ENCODE measurements at regions not wholly inside any gene's neighbourhood (a gene's known extent, or its start where the extent isn't known, plus 50 kb on each side); places are given as distances from the start of the nearest gene placed in this dataset.

- no peak overlapping the region for H2AFZ ChIP-seq (ENCODE audit: insufficient read depth, low read depth, low read length, poor library complexity, severe bottlenecking)
- no peaks in the 10 kb centered on the region for H3K36me3 ChIP-seq (replicated peaks in 1 of 2; ENCODE audit: control insufficient read depth in 1 of 2, insufficient read depth in 2 of 2, low read length in 2 of 2)
- no peaks in the 10 kb centered on the region for H3K4me1 ChIP-seq (ENCODE audit: control insufficient read depth in 1 of 2, insufficient read depth in 2 of 2, low read length in 2 of 2)
- Mint-ChIP-seq H3K4me1 (no peaks in the 10 kb centered on the region), H3K27me3 (ENCODE audit: low read depth in 3 of 3) (peaks cover 0 to 5% (median 2%) of the 10 kb centered on the region in 3 donors), H3K27ac (no peak overlapping the region), H3K4me3 (no peak overlapping the region), H3K36me3 (no peaks in the 10 kb centered on the region), H3K9me3 (peaks cover 2 to 8% (median 5%) of the 10 kb centered on the region in 7 donors)
- TF ChIP-seq CTCF (IDR thresholded peaks at IDR 0.05): no peak
- no peak overlapping the region for H3K4me2 ChIP-seq (replicated peaks; ENCODE audit: extremely low read depth, low read length, poor library complexity, severe bottlenecking)
- no peak overlapping the region for H3K27ac ChIP-seq (ENCODE audit: low read depth in 1 of 2, low read length in 2 of 2)
- WGBS (ENCODE audit: insufficient coverage): 94% methylated on average over 7 of the region's 10 CpGs
- H4K20me1 ChIP-seq (ENCODE audit: insufficient read depth, low read length): no peaks in the 10 kb centered on the region
- no peak for DNase-seq
- no peaks in the 10 kb centered on the region for H3K79me2 ChIP-seq (ENCODE audit: insufficient read depth, low read length)
- H3K27me3 ChIP-seq (ENCODE audit: control insufficient read depth in 2 of 2, insufficient read depth in 2 of 2, low read length in 2 of 2): no peaks in the 10 kb centered on the region
- intact Hi-C loops (cut with micrococcal nuclease): no loop called here
- no peaks in the 10 kb centered on the region for H3K9me3 ChIP-seq (replicated peaks in 1 of 2; ENCODE audit: control insufficient read depth in 1 of 2, insufficient read depth in 1 of 2, low read length in 2 of 2)
- H3K4me3 ChIP-seq (replicated peaks in 1 of 3; ENCODE audit: low read depth in 2 of 3, low read length in 3 of 3): no peak overlapping the region
- H3K9ac ChIP-seq (ENCODE audit: insufficient read depth, low read length, poor library complexity, severe bottlenecking): no peak overlapping the region
These were observed 282.2 kb upstream of the SALL3 start for GRCh38 chr18:78697446-78697845.

GRCh38 chr18:78698914-78699313, 280.7 kb upstream of the SALL3 start:
- no peak overlapping the region for H3K9ac ChIP-seq (ENCODE audit: insufficient read depth, low read length, poor library complexity, severe bottlenecking)
- no peaks in the 10 kb centered on the region for H3K27me3 ChIP-seq (ENCODE audit: control insufficient read depth in 2 of 2, insufficient read depth in 2 of 2, low read length in 2 of 2)
- TF ChIP-seq CTCF (IDR thresholded peaks at IDR 0.05): no peak
- intact Hi-C loops (cut with micrococcal nuclease): no loop called here
- 94% methylated on average over 5 of the region's 5 CpGs for WGBS (ENCODE audit: insufficient coverage)
- peaks cover 4 to 12% (median 8%) of the 10 kb centered on the region in 7 donors for H3K9me3 Mint-ChIP-seq
- no peak overlapping the region for H3K27ac Mint-ChIP-seq
- H3K4me2 ChIP-seq (replicated peaks; ENCODE audit: extremely low read depth, low read length, poor library complexity, severe bottlenecking): no peak overlapping the region
- no peaks in the 10 kb centered on the region for H3K36me3 ChIP-seq (replicated peaks in 1 of 2; ENCODE audit: control insufficient read depth in 1 of 2, insufficient read depth in 2 of 2, low read length in 2 of 2)
- no peak overlapping the region for H3K27ac ChIP-seq (ENCODE audit: low read depth in 1 of 2, low read length in 2 of 2)
- no peaks in the 10 kb centered on the region for H3K4me1 Mint-ChIP-seq
- DNase-seq: no peak
- no peaks in the 10 kb centered on the region for H3K4me1 ChIP-seq (ENCODE audit: control insufficient read depth in 1 of 2, insufficient read depth in 2 of 2, low read length in 2 of 2)
- H3K27me3 Mint-ChIP-seq (ENCODE audit: low read depth in 3 of 3): peaks cover 0 to 6% (median 2%) of the 10 kb centered on the region in 3 donors
- no peaks in the 10 kb centered on the region for H4K20me1 ChIP-seq (ENCODE audit: insufficient read depth, low read length)
- no peaks in the 10 kb centered on the region for H3K9me3 ChIP-seq (replicated peaks in 1 of 2; ENCODE audit: control insufficient read depth in 1 of 2, insufficient read depth in 1 of 2, low read length in 2 of 2)
- H2AFZ ChIP-seq (ENCODE audit: insufficient read depth, low read depth, low read length, poor library complexity, severe bottlenecking): no peak overlapping the region
- H3K4me3 ChIP-seq (replicated peaks in 1 of 3; ENCODE audit: low read depth in 2 of 3, low read length in 3 of 3): no peak overlapping the region
- no peaks in the 10 kb centered on the region for H3K79me2 ChIP-seq (ENCODE audit: insufficient read depth, low read length)
- no peak overlapping the region for H3K4me3 Mint-ChIP-seq
- H3K36me3 Mint-ChIP-seq: no peaks in the 10 kb centered on the region
